GM23338 (cell line): ENCODE measurements at regions not wholly inside any gene's neighbourhood (a gene's known extent, or its start where the extent isn't known, plus 50 kb on each side); places are given as distances from the start of the nearest gene placed in this dataset.

Source experiments
- CREB1 ChIP-seq: fragments of 250-450 bp; sonication (Bioruptor Pico); IDR thresholded peaks from 2 replicates; pipeline ENCODE4 v1.5.0; 2020; ENCODE audit warnings: low read depth, mild to moderate bottlenecking, moderate library complexity
- CTCF ChIP-seq, 2 experiments: fragments of 200-600 bp in 1 of 2; sonication (generic) in 1 of 2; conservative IDR thresholded peaks; 2 replicates each; pipeline versions ENCODE4 v1.5.1 to v1.6.1; 2016 to 2017; ENCODE audit warnings: antibody characterized with exemption in 2 of 2, low read depth in 2 of 2, mild to moderate bottlenecking in 2 of 2, moderate library complexity in 1 of 2
- ETS1 ChIP-seq: IDR thresholded peaks from 2 replicates; pipeline ENCODE4 v1.6.1; 2016; ENCODE audit warnings: antibody characterized with exemption
- EZH2 ChIP-seq: fragments of 200-600 bp; sonication (generic); IDR thresholded peaks from one replicate; pipeline ENCODE4 v1.8.0; 2017; ENCODE audit warnings: antibody characterized with exemption, mild to moderate bottlenecking, low read depth; ENCODE audit not compliant: unreplicated experiment
- EZH2phosphoT487 ChIP-seq: fragments of 200-600 bp; sonication (generic); IDR thresholded peaks from one replicate; pipeline ENCODE4 v1.8.1; 2018; ENCODE audit warnings: antibody characterized with exemption; ENCODE audit not compliant: unreplicated experiment
- JUNB ChIP-seq: IDR thresholded peaks from one replicate; pipeline ENCODE4 v1.6.1; 2016; ENCODE audit warnings: antibody characterized with exemption; ENCODE audit not compliant: unreplicated experiment
- POLR2AphosphoS5 ChIP-seq: IDR thresholded peaks from 2 replicates; pipeline ENCODE4 v1.6.1; 2016; ENCODE audit warnings: antibody characterized with exemption, low read depth
- REST ChIP-seq: IDR thresholded peaks from one replicate; pipeline ENCODE4 v1.6.1; 2018; ENCODE audit warnings: antibody characterized with exemption; ENCODE audit not compliant: unreplicated experiment
- STAT1 ChIP-seq: IDR thresholded peaks from one replicate; pipeline ENCODE4 v1.6.1; 2016; ENCODE audit warnings: antibody characterized with exemption; ENCODE audit not compliant: unreplicated experiment
- ZNF114 ChIP-seq: fragments of 250-450 bp; sonication (Bioruptor Pico); IDR thresholded peaks from 2 replicates; pipeline ENCODE4 v1.5.0; 2020; ENCODE audit warnings: mild to moderate bottlenecking, moderate library complexity
- ZNF331 ChIP-seq: fragments of 250-450 bp; sonication (Bioruptor Pico); IDR thresholded peaks from 2 replicates; pipeline ENCODE4 v1.5.0; 2020; ENCODE audit warnings: low read depth, mild to moderate bottlenecking, moderate library complexity
- TF ChIP-seq, protein P1 (sequence below): fragments of 250-450 bp; sonication (Bioruptor Pico); IDR thresholded peaks from 2 replicates; pipeline ENCODE4 v1.5.0; 2020; ENCODE audit warnings: mild to moderate bottlenecking, moderate library complexity

GRCh38 chr16:66032841-66033240 lies 333.6 kb upstream of the CDH5 start:
- no peak for TF ChIP-seq CTCF (conservative IDR thresholded peaks at IDR 0.05; ENCODE audit: low read depth in 2 of 2)
- no peak for TF ChIP-seq EZH2
- TF ChIP-seq REST, result no peak
- no peak for TF ChIP-seq POLR2AphosphoS5
- TF ChIP-seq STAT1, result no peak
- TF ChIP-seq CREB1, result no peak
- no peak for TF ChIP-seq JUNB
- TF ChIP-seq EZH2phosphoT487, result no peak
- no peak for TF ChIP-seq ETS1
- TF ChIP-seq ZNF114 (CRISPR knock-in tag), result no peak
- TF ChIP-seq ZNF331 (CRISPR knock-in tag), result no peak
- TF ChIP-seq, protein P1, sequence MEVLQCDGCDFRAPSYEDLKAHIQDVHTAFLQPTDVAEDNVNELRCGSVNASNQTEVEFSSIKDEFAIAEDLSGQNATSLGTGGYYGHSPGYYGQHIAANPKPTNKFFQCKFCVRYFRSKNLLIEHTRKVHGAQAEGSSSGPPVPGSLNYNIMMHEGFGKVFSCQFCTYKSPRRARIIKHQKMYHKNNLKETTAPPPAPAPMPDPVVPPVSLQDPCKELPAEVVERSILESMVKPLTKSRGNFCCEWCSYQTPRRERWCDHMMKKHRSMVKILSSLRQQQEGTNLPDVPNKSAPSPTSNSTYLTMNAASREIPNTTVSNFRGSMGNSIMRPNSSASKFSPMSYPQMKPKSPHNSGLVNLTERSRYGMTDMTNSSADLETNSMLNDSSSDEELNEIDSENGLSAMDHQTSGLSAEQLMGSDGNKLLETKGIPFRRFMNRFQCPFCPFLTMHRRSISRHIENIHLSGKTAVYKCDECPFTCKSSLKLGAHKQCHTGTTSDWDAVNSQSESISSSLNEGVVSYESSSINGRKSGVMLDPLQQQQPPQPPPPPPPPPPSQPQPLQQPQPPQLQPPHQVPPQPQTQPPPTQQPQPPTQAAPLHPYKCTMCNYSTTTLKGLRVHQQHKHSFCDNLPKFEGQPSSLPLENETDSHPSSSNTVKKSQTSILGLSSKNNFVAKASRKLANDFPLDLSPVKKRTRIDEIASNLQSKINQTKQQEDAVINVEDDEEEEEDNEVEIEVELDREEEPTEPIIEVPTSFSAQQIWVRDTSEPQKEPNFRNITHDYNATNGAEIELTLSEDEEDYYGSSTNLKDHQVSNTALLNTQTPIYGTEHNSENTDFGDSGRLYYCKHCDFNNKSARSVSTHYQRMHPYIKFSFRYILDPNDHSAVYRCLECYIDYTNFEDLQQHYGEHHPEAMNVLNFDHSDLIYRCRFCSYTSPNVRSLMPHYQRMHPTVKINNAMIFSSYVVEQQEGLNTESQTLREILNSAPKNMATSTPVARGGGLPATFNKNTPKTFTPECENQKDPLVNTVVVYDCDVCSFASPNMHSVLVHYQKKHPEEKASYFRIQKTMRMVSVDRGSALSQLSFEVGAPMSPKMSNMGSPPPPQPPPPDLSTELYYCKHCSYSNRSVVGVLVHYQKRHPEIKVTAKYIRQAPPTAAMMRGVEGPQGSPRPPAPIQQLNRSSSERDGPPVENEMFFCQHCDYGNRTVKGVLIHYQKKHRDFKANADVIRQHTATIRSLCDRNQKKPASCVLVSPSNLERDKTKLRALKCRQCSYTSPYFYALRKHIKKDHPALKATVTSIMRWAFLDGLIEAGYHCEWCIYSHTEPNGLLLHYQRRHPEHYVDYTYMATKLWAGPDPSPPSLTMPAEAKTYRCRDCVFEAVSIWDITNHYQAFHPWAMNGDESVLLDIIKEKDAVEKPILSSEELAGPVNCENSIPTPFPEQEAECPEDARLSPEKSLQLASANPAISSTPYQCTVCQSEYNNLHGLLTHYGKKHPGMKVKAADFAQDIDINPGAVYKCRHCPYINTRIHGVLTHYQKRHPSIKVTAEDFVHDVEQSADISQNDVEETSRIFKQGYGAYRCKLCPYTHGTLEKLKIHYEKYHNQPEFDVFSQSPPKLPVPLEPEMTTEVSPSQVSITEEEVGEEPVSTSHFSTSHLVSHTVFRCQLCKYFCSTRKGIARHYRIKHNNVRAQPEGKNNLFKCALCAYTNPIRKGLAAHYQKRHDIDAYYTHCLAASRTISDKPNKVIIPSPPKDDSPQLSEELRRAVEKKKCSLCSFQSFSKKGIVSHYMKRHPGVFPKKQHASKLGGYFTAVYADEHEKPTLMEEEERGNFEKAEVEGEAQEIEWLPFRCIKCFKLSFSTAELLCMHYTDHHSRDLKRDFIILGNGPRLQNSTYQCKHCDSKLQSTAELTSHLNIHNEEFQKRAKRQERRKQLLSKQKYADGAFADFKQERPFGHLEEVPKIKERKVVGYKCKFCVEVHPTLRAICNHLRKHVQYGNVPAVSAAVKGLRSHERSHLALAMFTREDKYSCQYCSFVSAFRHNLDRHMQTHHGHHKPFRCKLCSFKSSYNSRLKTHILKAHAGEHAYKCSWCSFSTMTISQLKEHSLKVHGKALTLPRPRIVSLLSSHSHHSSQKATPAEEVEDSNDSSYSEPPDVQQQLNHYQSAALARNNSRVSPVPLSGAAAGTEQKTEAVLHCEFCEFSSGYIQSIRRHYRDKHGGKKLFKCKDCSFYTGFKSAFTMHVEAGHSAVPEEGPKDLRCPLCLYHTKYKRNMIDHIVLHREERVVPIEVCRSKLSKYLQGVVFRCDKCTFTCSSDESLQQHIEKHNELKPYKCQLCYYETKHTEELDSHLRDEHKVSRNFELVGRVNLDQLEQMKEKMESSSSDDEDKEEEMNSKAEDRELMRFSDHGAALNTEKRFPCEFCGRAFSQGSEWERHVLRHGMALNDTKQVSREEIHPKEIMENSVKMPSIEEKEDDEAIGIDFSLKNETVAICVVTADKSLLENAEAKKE (CRISPR knock-in tag), result no peak
